ENCODE measurements at regions not wholly inside any gene's neighbourhood (a gene's known extent, or its start where the extent isn't known, plus 50 kb on each side); places are given as distances from the start of the nearest gene placed in this dataset.

GRCh38 chr14:98819132-98819866 lies 452.7 kb downstream of the BCL11B start:
- no peak for DNase-seq

- no peak for DNase-seq
Observed at GRCh38 chr14:98819867-98820206, 452.2 kb downstream of the BCL11B start.

- no peak for DNase-seq
Observed at GRCh38 chr14:98822917-98823316, 449.1 kb downstream of the BCL11B start.

GRCh38 chr14:98826618-98827017 lies 445.4 kb downstream of the BCL11B start:
- no peak for DNase-seq

DNA sequence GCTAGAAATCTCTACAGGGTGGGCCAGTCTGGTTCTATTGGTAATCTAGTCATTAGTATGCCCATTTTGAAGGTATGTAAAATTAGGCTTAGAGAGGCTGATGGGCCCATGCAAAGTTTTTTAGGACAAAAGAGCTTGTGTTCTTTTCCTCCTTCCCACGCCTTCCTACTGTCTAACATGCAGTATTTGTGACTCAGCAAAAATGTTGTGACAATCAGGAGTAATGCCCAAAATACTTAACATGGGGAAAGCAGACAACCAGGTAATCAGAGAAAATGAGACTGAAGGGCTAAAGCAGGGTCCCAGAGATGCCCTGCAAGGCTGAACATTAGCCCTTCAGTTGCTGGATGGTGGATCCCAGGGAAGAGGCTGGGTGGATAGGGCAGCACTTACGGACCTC lies 437.9 kb downstream of the BCL11B start:
- DNase-seq = no peak

DNA sequence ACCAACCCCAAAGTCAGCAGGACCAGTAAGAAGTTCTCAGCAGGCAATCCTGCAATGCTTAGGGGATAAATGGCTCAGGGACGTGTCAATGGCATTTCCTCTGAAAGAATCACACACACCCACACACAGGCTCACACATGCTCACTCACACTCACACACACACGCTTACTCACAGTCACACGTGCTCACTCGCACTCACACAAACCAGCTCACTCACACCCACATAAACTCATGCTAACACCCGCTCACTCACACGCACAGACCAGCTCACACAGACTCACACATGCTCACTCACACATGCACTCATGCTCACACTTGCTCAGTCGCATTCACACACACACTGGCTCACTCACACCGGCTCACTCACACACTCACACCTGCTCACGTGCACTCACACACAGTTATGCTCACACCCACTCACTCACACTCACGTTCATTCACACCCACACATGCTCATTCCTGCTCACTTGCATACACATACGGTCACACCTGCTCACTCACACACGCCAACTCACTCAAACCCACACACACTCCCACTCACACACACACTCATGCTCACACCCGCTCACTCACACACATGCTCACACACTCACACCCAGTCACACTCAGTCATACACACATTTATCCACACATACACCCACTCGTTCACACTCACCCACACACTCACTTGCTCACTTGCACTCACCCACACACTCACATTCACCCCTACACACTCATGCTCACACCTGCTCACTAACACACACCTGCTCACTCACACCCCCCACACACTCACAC lies 436.8 kb downstream of the BCL11B start:
- no peak for DNase-seq

DNA sequence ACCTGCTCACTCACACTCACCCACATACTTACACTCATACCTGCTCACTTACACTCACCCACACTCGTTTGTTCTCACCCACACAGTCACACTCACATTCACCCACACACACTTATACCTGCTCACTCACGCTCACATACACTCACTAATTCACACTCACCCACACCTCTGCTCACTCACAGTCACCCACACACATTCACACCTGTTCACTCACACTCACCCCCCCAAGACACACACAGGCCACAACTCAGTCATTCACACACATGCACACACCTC lies 436.2 kb downstream of the BCL11B start:
- no peak for DNase-seq

- no peak for DNase-seq
Observed at GRCh38 chr14:98840091-98840490, 431.9 kb downstream of the BCL11B start.

DNA sequence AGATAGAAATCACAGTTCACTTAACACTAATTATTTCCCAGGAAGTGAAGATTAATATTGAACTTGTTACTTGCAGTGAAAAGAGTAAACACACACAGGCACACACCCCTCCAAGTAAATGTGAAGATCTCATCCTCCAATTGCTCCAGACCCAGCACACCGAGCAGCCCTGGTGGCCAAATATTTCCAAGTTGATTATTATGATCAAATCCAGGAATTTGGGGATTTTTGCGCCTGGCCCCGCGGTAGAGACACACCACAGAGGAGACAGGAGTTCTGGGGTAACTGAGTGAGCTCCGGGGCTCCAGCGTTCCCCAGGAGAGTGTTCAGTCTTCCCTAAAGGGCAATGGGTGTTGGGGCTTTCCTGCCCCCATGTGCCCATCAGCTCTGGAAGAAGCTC lies 431.5 kb downstream of the BCL11B start:
- no peak for DNase-seq

- no peak for DNase-seq
Observed at GRCh38 chr14:98844456-98844855, 427.5 kb downstream of the BCL11B start.

GRCh38 chr14:98847521-98848468 lies 424.2 kb downstream of the BCL11B start:
- DNase-seq = no peak

GRCh38 chr14:98853063-98853729 lies 418.8 kb downstream of the BCL11B start:
- DNase-seq = no peak

GRCh38 chr14:98855926-98856715 lies 415.9 kb downstream of the BCL11B start:
- no peak for DNase-seq

- no peak for DNase-seq
Observed at GRCh38 chr14:98858158-98858557, 413.8 kb downstream of the BCL11B start.

- no peak for DNase-seq
Observed at GRCh38 chr14:98858561-98858960, 413.4 kb downstream of the BCL11B start.

- DNase-seq = no peak
Observed at GRCh38 chr14:98859301-98859700, 412.7 kb downstream of the BCL11B start.

GRCh38 chr14:98864211-98864610 lies 407.8 kb downstream of the BCL11B start:
- DNase-seq = no peak

DNA sequence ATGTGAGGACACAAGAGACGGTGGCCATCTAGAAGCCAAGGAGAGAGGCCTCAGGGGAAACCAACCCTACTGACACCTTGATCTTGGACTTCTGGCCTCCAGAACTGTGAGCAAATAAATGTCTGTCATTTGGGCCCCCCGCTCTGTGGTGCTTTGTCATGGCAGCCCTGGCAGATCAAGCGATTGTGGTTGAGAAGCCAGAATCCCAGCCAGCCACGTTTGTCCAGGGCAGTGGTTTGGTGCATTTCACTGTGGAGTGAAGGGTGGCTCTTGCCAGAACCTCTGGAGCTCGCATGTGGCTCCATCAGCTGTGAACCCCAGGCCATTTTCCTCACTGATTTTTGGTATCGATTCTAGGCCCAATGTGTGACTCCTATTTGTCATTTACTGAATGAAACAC lies 404.9 kb downstream of the BCL11B start:
- no peak for DNase-seq

DNA sequence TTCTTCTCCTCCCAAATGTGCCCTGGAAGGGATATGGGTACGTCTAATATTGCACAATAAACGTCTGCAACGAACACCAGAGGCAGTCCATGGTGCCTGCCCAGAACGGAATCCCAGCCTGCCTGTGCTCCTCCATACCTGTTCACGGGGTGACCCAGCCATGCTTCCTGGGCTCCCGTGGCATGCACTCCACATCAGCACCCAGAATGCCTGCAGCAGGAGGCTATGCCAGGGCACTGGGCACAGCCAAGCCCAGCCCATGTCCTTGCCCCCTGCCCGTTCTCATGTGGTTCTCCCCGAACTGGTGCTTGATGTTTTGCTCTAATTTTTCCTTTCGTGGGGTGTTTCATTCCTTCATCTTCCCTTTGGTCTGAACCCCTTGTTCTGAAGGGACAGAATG lies 404.3 kb downstream of the BCL11B start:
- no peak for DNase-seq

DNA sequence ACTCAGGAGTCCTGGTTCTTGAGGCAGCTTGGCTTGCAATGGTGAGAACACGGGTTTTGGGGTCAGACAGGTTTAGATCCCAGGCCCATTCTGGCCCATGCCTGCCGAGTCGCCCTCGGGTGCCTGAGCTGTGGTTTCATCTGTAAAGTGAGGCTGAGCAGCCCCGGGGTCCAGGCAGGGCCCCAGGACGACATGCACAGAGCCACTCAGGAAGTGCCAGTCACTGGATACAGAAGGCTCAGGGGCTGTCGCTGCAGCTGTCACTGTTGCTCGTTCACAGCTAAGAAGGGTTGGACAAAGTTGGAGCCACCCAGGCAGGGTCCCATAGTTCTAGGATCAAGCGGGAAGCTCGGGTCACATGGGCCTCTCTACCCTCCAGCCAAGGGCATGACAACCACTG lies 403.1 kb downstream of the BCL11B start:
- DNase-seq = no peak

- no peak for DNase-seq
Observed at GRCh38 chr14:98871796-98872195, 400.2 kb downstream of the BCL11B start.

- DNase-seq = no peak
Observed at GRCh38 chr14:98877065-98877464, 394.9 kb downstream of the BCL11B start.
